ENCODE measurements at regions not wholly inside any gene's neighbourhood (a gene's known extent, or its start where the extent isn't known, plus 50 kb on each side); places are given as distances from the start of the nearest gene placed in this dataset.
A peak's percentile ranks its signal among the peaks of the same experiment; 100 is the strongest.

DNA sequence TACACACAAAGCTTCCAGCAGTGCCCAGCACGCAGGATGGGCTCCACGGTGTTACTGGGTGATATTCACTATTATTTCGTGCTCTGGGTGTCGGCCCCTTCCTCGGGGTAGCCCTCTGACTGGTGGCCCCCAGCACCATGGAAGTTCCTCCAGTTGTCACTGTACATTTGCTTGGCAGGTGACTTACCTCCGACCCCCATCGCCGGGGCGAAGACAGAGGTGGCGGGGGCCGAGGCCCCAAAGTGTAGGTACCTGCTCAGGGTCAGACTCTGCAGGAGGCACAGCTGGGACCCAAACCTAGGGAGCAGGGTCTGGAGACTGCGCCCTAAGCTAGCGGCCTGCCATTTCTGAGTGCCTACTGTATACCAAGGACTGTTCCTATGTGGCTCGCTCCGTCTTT is 98.9 kb downstream of the RFLNA start:
- no peaks in the 10 kb centered on the region for H3K9me3 Mint-ChIP-seq
- peaks cover 8% of the 10 kb centered on the region for H3K4me1 ChIP-seq (ENCODE audit: control insufficient read depth, insufficient read depth, low read length)
- H3K36me3 Mint-ChIP-seq (ENCODE audit: low read depth), result peaks cover 27% of the 10 kb centered on the region
- peaks cover 3% of the 10 kb centered on the region for H3K4me1 Mint-ChIP-seq
- no peak for DNase-seq
- H3K27me3 ChIP-seq (ENCODE audit: control insufficient read depth, insufficient read depth, low read length, poor library complexity, severe bottlenecking), result no peaks in the 10 kb centered on the region
- H3K27ac Mint-ChIP-seq, result no peak overlapping the region
- TF ChIP-seq CTCF (conservative IDR thresholded peaks at IDR 0.05), result no peak
- H3K4me3 ChIP-seq (ENCODE audit: low read length), result no peak overlapping the region
- no peak overlapping the region for H3K4me3 Mint-ChIP-seq
- H3K27ac ChIP-seq (ENCODE audit: low read depth, low read length), result no peak overlapping the region
- H3K36me3 ChIP-seq (ENCODE audit: control insufficient read depth, insufficient read depth, low read length), result peaks cover 23% of the 10 kb centered on the region
- H3K9me3 ChIP-seq (ENCODE audit: control insufficient read depth, low read length), result no peaks in the 10 kb centered on the region
- WGBS, 2 experiments (ENCODE audit: insufficient coverage in 1 of 2, insufficient read length in 1 of 2), result 94% methylated on average over 11 to 15 of the region's 15 CpGs
- no peaks in the 10 kb centered on the region for H3K27me3 Mint-ChIP-seq (ENCODE audit: insufficient read depth)
- H3K9ac ChIP-seq (ENCODE audit: extremely low read depth, low read length, poor library complexity, severe bottlenecking), result no peak overlapping the region

DNA sequence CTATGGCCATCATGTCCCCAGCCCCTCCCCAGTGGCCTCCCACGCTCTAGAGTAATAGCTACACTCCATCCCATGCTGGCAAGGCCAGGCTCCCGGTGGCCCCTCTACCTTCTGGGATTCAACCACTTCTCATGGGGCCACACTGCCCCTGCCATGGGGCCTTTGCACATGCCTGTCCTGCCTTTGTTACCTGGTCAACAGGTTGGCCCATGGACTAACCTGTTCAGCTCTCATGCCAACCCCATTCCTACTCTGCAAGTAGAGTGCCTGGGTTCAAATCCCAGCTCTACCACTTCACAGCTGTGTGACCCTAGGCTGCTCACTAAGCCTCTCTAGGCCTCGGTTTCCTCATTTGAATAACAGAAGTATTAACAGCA is 98.5 kb downstream of the RFLNA start:
- no peaks in the 10 kb centered on the region for H3K9me3 Mint-ChIP-seq
- H3K27me3 Mint-ChIP-seq (ENCODE audit: insufficient read depth), result no peaks in the 10 kb centered on the region
- Histone ChIP-seq H3K36me3 (ENCODE audit: control insufficient read depth, insufficient read depth, low read length) (peaks cover 23% of the 10 kb centered on the region), H3K9me3 (ENCODE audit: control insufficient read depth, low read length) (no peaks in the 10 kb centered on the region), H3K4me1 (ENCODE audit: control insufficient read depth, insufficient read depth, low read length) (peaks cover 8% of the 10 kb centered on the region), H3K4me3 (ENCODE audit: low read length) (no peak overlapping the region), H3K27ac (ENCODE audit: low read depth, low read length) (peak overlapping the region; percentile 66), H3K9ac (ENCODE audit: extremely low read depth, low read length, poor library complexity, severe bottlenecking) (no peak overlapping the region), H3K27me3 (ENCODE audit: control insufficient read depth, insufficient read depth, low read length, poor library complexity, severe bottlenecking) (no peaks in the 10 kb centered on the region)
- H3K27ac Mint-ChIP-seq, result peak overlapping the region; percentile 55
- no peak for DNase-seq
- TF ChIP-seq CTCF (conservative IDR thresholded peaks at IDR 0.05), result no peak
- WGBS, 2 experiments (ENCODE audit: insufficient coverage in 1 of 2, insufficient read length in 1 of 2), result 92 to 100% methylated on average over 1 to 3 of the region's 3 CpGs
- peaks cover 25% of the 10 kb centered on the region for H3K36me3 Mint-ChIP-seq (ENCODE audit: low read depth)
- H3K4me1 Mint-ChIP-seq, result peaks cover 3% of the 10 kb centered on the region
- H3K4me3 Mint-ChIP-seq, result no peak overlapping the region

DNA sequence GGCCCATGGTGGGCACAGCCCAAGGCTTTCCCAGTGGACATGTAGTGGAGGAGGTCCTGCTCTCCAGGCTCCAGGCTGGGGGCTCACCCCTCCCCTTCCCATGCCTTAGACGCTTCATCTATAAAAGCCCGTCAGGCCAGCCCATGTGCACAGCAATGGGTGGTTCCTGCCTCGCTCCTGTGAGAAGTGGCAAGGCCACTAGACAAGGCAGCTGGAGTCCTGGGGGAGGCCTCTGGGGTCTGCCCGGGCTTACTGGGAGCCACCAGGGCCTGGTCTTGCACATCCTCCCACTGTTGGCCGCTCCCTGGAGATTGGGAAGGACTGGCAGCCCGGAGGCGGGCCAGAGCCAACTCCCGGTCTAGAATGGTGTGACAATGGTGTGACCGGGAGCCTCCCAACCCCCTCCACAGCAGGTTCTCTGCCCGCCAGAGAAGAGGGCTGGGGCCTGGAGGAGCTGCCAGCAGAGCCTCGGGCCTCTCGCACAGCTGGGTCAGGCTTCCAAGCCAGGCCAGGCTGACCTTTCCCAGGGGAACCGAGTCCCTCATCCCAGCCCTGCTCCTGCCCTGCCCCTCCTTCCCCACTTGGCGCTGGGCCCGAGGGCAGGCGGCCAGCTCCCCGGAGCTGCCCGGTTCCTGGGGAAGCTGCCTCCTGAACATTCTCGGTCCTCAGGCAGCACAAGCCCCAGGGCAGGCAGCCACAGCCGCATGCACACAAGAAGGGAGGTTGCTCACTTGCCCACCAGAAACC is 97.9 kb downstream of the RFLNA start:
- Mint-ChIP-seq H3K4me3 (no peak overlapping the region), H3K27ac (peak overlapping the region; percentile 66), H3K4me1 (peaks cover 3% of the 10 kb centered on the region), H3K36me3 (ENCODE audit: low read depth) (peaks cover 24% of the 10 kb centered on the region), H3K27me3 (ENCODE audit: insufficient read depth) (no peaks in the 10 kb centered on the region), H3K9me3 (no peaks in the 10 kb centered on the region)
- Histone ChIP-seq H3K27me3 (ENCODE audit: control insufficient read depth, insufficient read depth, low read length, poor library complexity, severe bottlenecking) (no peaks in the 10 kb centered on the region), H3K36me3 (ENCODE audit: control insufficient read depth, insufficient read depth, low read length) (peaks cover 22% of the 10 kb centered on the region), H3K27ac (ENCODE audit: low read depth, low read length) (peak overlapping the region; percentile 83), H3K4me3 (ENCODE audit: low read length) (no peak overlapping the region), H3K9me3 (ENCODE audit: control insufficient read depth, low read length) (no peaks in the 10 kb centered on the region), H3K9ac (ENCODE audit: extremely low read depth, low read length, poor library complexity, severe bottlenecking) (no peak overlapping the region), H3K4me1 (ENCODE audit: control insufficient read depth, insufficient read depth, low read length) (peaks cover 8% of the 10 kb centered on the region)
- TF ChIP-seq CTCF (conservative IDR thresholded peaks at IDR 0.05), result no peak
- peak; percentile 90 for DNase-seq
- 64 to 74% methylated on average over 11 to 20 of the region's 20 CpGs for WGBS, 2 experiments (ENCODE audit: insufficient coverage in 1 of 2, insufficient read length in 1 of 2)

All from endodermal cell (in vitro differentiated cells).